A673 (cell line): ENCODE measurements at regions not wholly inside any gene's neighbourhood (a gene's known extent, or its start where the extent isn't known, plus 50 kb on each side); places are given as distances from the start of the nearest gene placed in this dataset.

Experiments
- CTCF ChIP-seq: fragments of 300-800, 200-600 bp; sonication (generic); conservative IDR thresholded peaks from 2 replicates; pipeline ENCODE4 v1.5.1; 2017; ENCODE audit warnings: low read depth, mild to moderate bottlenecking, antibody characterized with exemption, low read length, moderate library complexity, mixed read lengths
- EZH2 ChIP-seq: fragments of 200-600 bp; sonication (generic); IDR thresholded peaks from 2 replicates; pipeline ENCODE4 v1.6.1; 2017; ENCODE audit warnings: borderline replicate concordance, low read depth, mild to moderate bottlenecking, mixed read lengths, antibody characterized with exemption, low read length; ENCODE audit not compliant: poor library complexity, severe bottlenecking

- TF ChIP-seq EZH2 = no peak
- TF ChIP-seq CTCF = no peak
These were observed 161.9 kb upstream of the TRPC6 start for GRCh38 chr11:101745756-101746155.
